ENCODE measurements at regions not wholly inside any gene's neighbourhood (a gene's known extent, or its start where the extent isn't known, plus 50 kb on each side); places are given as distances from the start of the nearest gene placed in this dataset.
"Not testable (repeated sequence)": the region's sequence is repeated elsewhere in the genome, so short reads cannot be mapped to it uniquely, and the experiment has no call there.

DNA sequence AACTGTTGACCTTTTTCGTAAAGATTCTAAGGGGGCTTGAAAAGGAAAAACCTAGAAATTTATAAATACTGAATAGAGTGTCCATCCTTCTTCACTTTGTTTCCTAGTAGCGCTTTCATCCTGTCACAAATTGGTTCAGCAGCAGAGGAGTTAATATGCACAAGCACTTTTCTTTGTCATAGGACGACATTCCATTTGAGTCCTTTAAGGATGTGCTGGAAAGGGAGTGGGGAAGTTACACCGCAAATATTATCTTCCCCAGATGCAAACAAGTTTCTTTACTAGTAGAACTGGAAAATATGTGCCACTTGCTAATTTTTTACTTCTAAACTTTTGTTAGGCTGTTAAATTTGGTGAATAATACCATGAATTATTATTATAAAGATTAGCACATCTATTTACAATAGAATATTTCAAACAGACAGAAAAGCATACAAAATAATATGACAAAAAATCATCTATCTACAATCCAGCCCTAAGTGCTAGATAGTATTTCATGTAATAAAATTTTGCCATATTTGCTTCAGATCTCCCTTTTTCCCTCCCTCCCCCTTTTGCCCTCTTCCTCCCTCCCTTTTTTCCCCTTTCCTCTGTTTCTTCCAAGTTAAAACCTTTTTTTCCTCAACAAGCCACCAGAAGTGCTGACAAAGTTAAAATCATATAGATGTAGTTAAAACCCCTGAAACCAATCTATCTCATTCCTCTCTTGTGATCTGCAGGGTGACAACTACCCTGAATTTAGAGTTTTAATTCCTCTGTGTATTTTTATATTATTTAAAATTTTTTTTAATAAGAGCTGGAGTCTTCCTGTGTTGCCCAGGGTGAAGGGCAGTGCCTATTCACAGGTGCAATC is 50.5 kb upstream of the MAP4K3 start:
- DNase-seq = no peak

DNA sequence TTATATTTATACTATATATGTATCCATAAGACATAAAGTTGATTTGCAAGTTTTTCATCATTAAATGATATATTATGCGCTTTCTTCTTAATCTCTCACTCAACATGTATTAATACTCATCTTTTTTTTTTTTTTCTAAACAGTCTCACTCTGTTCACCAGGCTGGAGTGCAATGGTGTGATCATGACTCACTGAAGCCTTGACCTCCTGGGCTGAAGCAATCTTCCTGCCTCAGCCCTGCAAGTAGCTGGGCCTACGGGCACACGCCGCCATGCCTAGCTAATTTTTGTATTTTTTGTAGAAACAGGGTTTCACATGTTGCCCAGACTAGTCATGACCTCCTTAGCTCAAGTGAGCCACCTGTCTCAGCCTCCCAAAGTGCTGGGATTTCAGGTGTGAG is 51.4 kb upstream of the MAP4K3 start:
- no peak for DNase-seq

DNA sequence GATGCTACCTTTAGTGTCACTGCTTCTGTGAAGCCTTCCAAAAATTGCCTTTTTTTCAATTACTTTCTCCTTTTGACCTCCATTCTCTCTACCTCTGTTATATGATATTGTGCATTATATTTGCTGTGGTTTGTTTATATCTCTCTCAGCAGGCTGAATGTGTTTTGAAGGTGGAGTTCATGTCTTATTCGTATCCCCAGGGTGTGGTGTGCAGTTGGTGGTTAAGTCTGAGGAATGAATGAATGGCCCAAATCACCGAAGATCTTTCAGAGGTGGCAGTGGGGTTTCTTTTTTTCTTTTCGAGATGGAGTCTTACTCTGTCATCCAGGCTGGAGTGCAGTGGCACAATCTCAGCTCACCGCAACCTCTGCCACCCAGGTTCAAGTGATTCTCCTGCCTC is 53.5 kb upstream of the MAP4K3 start:
- DNase-seq = no peak

DNA sequence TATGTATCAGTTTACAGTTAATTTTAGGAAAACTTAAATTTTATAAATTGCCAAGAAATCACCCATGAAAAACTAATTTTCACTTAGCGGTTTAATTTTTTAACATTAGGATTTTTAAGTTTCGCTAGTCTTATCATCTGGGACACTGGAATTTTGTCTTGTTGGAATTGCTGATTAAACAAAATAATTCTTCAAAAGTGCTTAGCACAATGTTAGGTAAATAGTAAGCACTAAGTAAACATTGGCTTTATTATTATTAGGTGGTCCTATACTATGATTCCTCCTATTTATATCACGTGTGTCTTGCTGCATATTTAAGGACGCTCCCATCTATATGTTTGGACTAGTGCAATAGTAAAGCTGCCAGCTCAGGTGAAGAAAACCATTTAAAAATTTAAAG is 54.6 kb upstream of the MAP4K3 start:
- DNase-seq = no peak

DNA sequence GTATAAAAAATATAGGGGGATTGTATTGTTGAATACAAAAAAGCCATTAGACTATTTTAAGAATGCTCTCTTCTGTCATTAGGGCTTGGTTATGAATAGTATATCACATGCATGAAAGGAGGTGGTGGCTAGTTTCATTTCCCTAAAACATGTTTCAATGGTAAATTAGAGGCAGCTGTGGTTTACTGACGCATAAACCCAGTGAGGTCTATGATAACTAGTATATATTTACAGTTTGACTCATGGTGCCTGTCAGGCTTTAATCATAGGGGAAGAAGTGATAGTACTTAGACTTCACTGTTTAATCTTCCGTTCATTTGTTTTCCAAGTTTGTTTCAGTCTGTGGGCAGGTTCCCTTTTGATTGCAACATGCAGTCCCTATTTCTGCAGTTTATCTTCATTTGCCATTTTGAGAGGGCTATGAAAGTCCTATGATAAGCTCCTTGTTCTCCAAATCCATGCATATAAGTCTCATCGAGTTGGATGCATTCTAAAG is 55.1 kb upstream of the MAP4K3 start:
- peak; percentile 21 for DNase-seq

DNA sequence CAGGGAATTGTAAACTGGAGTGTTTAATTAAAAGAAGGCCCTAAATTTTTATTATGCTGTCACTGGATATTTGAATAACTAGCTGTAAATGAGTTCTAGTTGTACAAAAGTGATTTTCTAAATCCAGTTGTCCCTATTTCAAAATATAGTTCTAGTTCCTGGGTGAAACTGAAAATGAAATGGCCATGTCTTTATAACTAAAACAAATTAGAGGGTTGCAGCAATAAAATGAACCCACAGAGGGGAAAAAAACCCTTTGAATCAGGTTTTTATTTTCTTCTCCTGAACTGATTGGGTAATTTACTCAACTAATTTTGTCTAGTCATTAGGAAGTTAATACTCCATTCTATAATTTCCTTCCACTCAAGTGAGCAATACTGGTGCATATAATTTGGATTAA is 55.6 kb upstream of the MAP4K3 start:
- no peak for DNase-seq

DNA sequence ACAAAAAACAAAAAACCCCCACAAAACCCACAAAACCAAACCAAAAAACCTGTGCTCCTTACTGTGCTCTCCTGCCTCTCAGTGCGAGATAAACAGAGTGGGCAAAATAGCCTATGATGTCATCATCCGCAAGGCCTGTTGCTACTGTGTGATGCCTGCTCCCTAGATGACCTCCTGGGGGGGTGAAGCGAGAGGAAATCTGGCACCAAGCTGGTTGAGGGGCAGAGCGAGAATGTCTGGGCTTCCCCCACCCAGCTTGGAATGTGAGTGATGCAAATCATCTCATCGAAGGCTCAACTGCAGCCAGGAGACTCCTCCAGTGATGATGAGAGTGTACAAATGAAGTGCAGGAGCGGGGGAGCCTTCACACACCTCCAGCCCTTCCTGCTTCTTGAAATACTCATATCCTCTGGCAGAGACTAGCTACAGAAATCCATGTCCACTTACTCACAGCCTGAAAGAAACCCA is 57.7 kb upstream of the MAP4K3 start:
- no peak for DNase-seq

DNA sequence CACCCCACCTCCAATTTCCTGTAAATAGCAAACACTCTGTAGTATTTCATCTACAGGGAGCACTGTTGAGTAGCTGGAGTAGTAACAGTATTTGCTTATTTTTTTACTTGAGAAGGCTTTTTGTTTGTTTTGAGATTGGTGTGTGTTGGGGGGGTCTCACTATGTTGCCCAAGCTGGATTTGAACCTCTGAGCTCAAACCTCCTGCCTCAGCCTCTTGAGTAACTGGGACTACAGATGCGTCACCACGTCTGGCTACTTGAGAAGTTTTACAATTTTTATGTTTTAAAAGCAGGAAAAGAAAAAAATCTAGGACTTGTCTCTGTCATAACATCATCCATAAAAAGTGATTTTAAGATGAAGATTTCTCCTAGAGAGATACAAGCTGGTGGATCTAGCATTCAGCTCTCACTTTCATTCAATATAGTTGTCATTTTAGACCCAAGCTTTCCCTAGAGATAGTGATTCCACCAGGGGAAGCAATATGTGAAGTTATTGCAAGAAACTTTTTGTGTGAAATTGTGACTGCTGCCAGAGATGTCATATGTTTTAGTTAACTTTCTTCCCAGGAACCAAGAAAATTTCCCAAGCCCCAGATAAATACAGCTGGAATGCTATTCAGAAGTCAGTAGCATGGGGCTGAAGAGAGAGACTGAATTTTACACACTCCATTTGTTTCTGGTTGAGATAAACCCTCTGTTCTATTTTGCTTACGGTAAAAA is 60.2 kb upstream of the MAP4K3 start:
- no peak for DNase-seq

DNA sequence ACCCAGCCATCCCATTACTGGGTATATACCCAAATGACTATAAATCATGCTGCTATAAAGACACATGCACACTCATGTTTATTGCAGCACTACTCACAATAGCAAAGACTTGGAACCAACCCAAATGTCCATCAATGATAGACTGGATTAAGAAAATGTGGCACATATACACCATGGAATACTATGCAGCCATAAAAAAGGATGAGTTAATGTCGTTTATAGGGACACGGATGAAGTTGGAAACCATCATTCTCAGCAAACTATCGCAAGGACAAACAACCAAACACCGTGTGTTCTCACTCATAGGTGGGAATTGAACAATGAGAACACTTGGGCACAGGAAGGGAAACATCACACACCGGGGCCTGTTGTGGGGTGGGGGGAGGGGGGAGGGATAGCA is 61.1 kb upstream of the MAP4K3 start:
- DNase-seq = not testable (repeated sequence)

DNA sequence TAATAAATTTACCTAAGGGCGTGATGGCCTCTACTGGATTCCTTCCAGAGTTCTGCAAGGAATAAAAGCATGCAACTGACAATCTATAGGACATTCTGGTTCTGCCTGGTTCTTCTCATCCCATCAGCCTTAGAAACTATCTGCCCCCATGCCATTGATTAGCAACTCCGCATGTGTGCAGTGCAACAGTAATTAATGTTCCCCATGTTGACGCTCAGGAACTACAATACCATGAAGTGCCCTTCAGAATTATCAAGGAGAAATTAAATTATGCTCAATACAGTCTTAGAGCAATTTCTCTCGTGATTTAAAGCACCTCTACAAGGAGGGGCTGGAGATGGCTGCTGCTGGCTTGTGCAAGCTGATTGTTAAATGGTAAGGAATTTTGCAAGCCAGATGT is 61.7 kb upstream of the MAP4K3 start:
- no peak for DNase-seq

DNA sequence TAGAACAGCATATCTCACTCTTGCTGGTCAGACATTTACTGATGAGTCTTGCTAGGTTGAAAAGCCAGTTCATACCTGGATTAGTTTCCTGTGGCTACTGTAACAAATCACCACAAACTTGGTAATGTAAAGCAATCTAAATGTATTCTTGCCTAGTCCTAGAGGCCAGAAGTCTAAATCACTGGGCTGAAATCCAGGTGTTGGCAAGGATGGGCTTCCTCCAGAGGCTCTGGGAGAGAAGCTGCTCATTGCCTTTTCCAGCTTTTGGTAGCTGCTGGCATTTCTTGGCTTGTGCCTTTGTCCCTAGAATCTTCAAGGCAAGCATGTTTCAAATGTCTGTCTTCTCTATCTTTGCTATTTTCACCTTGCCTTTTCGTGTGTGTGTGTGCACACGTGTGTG is 62.3 kb upstream of the MAP4K3 start:
- no peak for DNase-seq

DNA sequence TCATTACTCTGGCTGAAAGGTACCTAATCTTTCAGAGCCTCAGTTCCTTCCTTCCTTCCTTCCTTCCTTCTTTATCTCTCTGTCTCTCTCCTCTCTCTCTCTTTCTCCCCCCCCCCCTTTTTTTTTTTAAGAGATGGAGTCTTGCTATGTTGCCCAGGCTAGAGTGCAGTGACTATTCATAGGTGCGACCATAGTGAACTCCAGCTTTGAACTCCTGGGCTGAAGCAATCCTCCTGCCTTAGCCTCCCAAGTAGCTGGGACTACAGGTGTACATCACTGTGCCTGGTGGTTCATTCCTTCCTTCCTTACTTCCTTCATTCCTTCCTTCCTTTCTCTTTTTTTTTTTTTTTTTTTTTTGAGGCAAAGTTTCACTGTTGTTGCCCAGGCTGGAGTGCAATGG is 64.3 kb upstream of the MAP4K3 start:
- no peak for DNase-seq

DNA sequence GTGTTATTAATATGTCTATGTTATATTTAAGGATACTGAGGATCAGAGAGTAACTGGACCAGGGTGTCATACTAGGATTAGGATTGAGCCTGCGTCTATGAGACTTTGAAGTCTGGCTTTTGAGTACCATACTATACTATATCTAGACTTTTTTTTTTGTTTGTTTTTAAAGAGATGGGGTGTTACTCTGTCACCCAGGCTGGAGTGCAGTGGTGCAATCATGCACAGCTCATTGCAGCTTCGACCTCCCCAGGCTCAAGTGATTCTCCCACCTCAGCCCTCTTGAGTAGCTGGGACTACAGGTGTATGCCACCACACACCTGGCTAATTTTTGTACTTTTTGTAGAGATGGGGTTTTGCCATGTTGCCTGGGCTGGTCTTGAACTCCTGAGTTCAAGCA is 66.2 kb upstream of the MAP4K3 start:
- DNase-seq = no peak

DNA sequence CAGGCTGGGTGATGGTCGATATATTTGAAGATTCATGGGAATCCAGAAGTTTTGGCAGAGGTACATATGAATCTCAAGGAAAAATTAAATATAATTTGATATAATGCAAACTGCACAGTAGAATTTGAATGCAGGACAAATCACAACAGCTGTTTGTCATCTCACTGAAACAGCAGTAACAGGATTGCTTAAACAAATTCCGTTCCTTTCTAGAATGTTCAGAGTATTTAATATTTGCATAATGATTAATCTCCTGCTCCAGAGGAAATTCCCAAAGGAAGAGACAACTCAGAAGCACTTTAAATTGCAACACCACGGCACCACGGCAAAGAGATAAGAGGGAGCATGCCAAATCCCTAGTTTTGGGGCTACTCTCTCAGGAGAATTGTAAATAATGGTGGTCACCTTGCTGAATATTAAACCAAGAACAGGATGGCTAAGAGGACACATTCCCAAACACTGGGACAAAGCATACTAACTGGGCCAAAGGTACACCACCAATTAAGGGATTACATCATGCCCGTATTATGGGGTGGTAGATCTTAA is 67.8 kb upstream of the MAP4K3 start:
- no peak for DNase-seq

DNA sequence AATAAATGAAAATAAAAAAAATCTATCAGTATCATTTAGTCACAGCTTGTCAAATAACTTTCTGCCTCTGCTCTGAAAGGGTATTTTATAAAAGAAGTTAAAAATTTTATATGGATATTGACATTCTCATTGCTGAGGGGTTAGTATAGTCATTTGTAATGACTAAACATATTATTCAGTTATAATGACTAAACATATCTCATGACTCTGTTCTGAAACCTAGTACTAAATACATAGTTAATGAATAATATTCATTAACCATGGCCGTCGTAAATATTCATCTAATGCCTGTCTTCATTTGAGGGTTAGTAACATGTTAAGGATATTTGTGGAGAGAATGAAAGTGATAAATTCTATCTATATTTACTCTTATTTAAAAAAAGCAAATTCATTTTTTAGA is 69.1 kb upstream of the MAP4K3 start:
- no peak for DNase-seq

DNA sequence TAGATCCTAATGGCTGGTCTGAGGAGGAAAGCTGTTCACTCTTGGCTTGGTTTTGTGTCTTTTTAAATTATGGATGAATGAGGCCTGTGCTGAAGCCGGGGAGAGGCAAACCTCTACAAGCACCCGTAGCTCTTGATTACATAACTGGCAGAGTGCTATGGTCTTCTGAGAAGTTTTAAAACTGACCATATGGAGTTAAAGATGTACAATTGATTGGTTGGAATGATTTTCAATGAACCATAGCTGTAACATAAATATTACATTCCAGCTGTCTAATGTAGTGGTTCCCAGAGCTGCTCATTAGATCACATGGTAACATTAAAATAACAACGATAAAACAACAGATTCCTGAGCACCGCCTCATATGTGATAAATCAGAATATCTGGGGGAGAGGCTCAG is 71.1 kb upstream of the MAP4K3 start:
- DNase-seq = no peak

DNA sequence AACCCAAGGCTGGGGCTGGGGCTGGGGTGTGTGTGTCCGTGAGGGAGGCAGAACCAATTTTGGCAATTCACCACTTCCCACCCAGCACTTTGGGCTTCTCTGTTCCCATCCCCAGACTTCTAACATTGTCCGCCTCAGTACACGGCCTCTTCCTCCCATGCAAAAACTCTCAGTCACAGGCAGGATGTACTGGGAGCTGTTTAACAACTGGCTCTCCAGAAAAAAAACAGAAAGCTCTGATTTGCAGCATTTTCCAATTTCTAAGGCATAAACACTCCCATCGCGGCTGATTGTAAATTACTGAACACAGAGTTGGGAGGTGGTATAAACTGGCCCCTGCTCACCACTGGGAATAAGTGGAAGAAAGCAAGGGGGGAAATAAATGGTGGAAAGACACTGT is 73.1 kb upstream of the MAP4K3 start:
- DNase-seq = no peak

DNA sequence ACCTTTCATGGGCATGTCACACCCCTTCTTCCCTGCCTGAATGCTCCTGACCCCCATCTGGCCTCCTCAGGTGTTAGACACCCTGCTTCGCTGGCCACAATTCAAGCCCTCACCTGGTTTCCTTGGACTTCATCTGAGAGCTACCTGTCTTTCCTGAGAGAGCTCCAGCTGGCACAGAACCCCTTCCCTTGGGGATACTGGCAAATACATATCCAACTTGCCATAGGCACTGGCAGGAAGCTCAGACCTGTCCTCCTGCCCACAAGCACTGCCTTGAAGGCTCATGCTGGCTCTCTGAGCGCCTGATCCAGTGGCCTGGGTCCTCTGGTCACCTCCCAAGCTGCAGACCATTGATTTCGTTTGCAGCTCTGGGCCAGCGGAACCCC is 74.1 kb upstream of the MAP4K3 start:
- no peak for DNase-seq

DNA sequence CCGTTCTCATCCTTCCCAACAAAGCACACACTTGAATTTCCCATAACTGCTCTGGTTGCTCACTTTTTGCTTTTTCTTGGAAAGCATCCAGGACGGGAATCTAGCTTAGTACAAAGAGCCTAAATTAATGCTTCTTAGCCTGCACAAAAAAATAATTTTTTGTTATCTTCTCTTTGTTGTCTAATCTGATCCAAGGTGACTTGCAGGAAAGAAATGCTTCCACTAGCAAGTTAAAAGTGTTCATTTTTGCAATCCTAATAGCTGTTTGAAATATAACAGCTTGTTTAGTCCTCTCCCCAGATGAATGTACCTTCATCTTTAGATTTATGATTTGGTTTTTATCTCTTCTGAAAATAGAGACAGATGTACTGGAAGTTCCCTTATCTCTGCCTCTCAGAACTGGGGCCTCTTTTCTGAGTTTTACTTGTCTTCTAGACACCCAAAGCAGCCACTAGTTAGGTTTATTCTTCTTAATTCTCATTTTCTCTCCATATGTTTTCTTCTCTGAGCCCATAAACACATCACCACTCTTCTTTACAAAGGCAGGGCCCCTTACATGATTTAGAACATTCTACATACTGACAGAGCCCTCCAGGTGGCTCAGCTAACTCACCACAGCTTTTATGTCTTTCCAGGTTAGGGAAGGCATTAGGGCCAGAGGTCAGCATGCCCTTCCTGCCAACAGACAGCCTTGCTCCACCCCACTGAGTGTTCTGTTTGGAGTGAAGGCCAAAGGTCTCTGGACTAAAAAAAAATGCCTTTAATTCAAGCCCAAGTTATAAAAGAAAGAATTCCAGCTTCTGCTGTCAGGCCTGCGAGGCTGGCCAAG is 74.7 kb upstream of the MAP4K3 start:
- no peak for DNase-seq

DNA sequence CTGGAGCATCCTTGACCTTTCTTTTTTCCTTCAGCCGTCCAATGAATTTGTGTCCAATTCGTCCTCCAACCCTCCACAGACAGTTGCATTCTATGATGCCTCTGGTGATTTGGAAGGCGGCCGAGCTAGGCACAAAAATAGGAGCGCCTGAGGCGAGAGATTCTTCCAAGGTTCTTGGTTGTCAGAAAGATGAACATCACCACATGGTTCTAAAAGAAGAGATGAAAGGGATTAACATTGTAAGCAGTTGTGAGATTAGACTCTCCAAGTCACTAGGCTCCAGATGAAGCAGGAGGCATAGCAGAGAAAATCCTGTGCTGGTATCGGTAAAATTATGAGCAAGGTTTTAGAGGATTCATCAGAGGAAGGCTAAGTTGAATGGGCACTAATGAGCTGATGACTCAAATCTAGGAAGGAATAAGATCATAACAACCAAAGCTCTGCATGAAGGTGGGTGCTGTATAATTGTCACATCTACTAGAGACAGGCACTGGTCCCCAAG is 75.4 kb upstream of the MAP4K3 start:
- DNase-seq = no peak

DNA sequence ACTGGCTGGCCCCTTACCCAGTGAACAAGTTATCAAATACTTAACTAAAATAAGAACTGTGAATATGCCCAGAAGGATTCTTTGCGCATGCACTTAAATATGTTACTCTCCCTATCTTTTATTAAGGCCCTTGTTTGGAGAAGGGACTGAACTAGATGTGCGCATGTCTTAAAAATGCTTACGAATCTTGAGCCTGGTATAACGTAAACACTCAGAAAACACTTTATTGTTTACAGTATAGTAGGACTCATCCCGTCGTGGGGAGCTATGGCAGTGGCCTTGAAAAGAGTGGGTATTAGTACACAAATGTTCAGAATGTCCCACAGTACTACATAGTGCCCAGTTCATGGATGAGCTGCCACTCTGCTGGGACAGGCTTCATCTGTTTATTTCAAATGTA is 75.9 kb upstream of the MAP4K3 start:
- DNase-seq = no peak

DNA sequence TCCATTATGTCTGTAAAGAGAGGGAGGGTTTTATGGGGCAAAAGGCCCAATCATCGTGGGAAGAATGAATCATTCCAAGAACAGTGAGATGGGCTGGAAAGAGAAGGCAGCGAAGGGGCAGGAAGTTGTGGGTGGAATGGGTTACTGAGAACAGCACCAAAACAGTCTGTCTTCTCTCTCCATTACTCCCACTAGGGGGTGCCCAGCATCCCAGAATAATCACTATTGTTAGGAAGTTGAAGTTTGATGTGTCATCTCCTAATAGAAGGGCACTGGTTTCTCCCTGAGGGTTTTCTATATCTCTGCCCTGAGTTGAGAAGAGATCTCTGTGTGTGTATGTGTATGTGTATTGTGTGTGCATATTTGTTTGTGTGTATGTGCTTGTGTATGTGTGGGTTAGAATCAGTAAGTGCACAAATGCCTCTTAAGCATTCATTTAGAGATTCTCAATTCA is 76.6 kb upstream of the MAP4K3 start:
- peak; percentile 5 for DNase-seq

DNA sequence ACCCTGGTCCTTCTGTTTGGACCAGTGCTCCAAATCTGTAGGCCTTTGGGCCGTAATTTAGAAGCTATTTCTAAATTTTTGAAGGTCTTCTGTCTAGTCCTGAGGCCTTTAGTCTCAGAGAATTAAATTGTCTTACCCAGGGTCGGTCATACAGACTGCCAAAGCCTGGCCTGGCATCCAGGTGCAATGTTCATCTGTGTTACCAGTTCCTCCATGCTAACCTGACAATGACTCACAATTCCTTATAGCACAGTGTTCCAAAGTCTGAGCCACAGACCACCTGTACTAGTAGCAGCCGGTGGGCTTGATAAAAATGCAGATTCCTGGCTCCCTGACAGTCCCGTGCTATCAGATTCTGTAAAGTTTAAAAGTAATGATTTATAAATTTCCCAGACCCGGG is 77.7 kb upstream of the MAP4K3 start:
- no peak for DNase-seq

Measured in CD4-positive, alpha-beta T cell treated with Interleukin-21 for 1 hour (primary cell).